Motor neuron (in vitro differentiated cells): ENCODE measurements at regions not wholly inside any gene's neighbourhood (a gene's known extent, or its start where the extent isn't known, plus 50 kb on each side); places are given as distances from the start of the nearest gene placed in this dataset.
A peak's percentile ranks its signal among the peaks of the same experiment; 100 is the strongest.

ENCODE experiments used
- ATAC-seq, 8 experiments: fragments of 200-7000 bp; cut with Tn5 transposase; replicated peaks in 6 of 8; 2 replicates each; pipeline ENCODE4 v1.8.0; 2021; ENCODE audit warnings: mild to moderate bottlenecking in 8 of 8, moderate library complexity in 8 of 8
- H3K27ac ChIP-seq, 2 donors: fragments of 250-450 bp; sonication (Bioruptor Pico); 2 replicates each; pipeline ENCODE4 v1.9.0; 2021; ENCODE audit warnings: antibody characterized with exemption in 2 of 2, mild to moderate bottlenecking in 2 of 2, moderate library complexity in 1 of 2
- H3K4me1 ChIP-seq, 2 donors: fragments of 250-450 bp; sonication (Bioruptor Pico); replicated peaks in 1 of 2; 2 replicates each; pipeline ENCODE4 v1.6.1; 2021; ENCODE audit warnings: antibody characterized with exemption in 2 of 2, mild to moderate bottlenecking in 2 of 2, moderate library complexity in 1 of 2
- H3K4me3 ChIP-seq, 5 donors: fragments of 250-450 bp; sonication (Bioruptor Pico); 2 replicates each; pipeline ENCODE4 v1.9.0; 2021; ENCODE audit warnings: antibody characterized with exemption in 5 of 5, mild to moderate bottlenecking in 5 of 5, moderate library complexity in 4 of 5
- WGBS, 10 experiments: fragments of 450-650 bp; shearing (Covaris generic); methylation state at CpG; one replicate each; pipeline ENCODE4 v1.0.0; 2022; 5-methylcytosine and 5-hydroxymethylcytosine counted together
- in situ Hi-C, 9 experiments: fragments of 400-800 bp; cut with MboI; loops; one replicate each; pipeline ENCODE4 v1.15.0; 2021; ENCODE audit warnings: low sequenced_read_pairs in 9 of 9, low pct_unique_long_range_greater_than_20kb in 2 of 9; ENCODE audit not compliant: unreplicated experiment in 9 of 9

GRCh38 chr3:5727743-5728484 is 540.4 kb downstream of the EDEM1 start:
- Histone ChIP-seq H3K4me3 (no peak overlapping the region), H3K4me1 (no peaks in the 10 kb centered on the region), H3K27ac (no peak overlapping the region)
- WGBS, 10 experiments: 0 to 100% (median 78%) methylated on average over 2 to 8 of the region's 10 CpGs; no CpG with 5 or more reads in 1 of the 10 experiments
- in situ Hi-C loops: no loop called here
- ATAC-seq: no peak

DNA sequence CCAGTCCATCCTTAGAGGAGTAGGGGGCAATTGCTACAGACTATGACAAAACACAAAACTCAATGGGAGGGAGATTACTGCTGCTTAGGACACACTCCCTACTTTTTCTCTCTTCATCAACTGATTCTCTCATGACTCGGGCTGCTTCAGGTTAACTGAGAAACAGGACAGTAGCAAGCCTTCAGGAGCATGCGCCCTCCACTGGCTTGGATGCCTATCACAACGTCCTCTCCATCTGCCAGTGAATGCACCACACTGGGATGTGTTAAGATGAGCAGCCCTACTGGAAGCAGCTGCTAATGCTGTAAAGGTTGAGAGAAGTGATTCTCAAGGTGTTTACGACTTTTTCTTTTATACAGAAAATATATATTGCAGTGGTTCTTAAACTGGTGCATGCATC is 542.3 kb downstream of the EDEM1 start:
- 10 to 87% (median 59%) methylated on average over 1 to 4 of the region's 4 CpGs; no CpG with 5 or more reads in 4 of the 10 experiments for WGBS, 10 experiments
- ATAC-seq: no peak
- H3K4me1 ChIP-seq: no peaks in the 10 kb centered on the region
- H3K27ac ChIP-seq: no peak overlapping the region
- in situ Hi-C loops: no loop called here
- H3K4me3 ChIP-seq: no peak overlapping the region

GRCh38 chr3:5731100-5731499 is 543.6 kb downstream of the EDEM1 start:
- ATAC-seq: peak in 2 of 8 experiments; percentile 41 to 47
- no peak overlapping the region for H3K27ac ChIP-seq
- H3K4me1 ChIP-seq: no peaks in the 10 kb centered on the region
- H3K4me3 ChIP-seq: no peak overlapping the region
- WGBS, 10 experiments: 0 to 81% (median 0%) methylated on average over 1 to 2 of the region's 2 CpGs; no CpG with 5 or more reads in 2 of the 10 experiments
- in situ Hi-C loops: no loop called here

GRCh38 chr3:5732081-5732480 is 544.6 kb downstream of the EDEM1 start:
- WGBS, 10 experiments: 0 to 100% (median 61%) methylated on average over 1 to 2 of the region's 2 CpGs
- in situ Hi-C loops: no loop called here
- no peak overlapping the region for H3K4me3 ChIP-seq
- no peaks in the 10 kb centered on the region for H3K4me1 ChIP-seq
- H3K27ac ChIP-seq: no peak overlapping the region
- no peak for ATAC-seq

GRCh38 chr3:5733995-5734394 is 546.5 kb downstream of the EDEM1 start:
- WGBS, 10 experiments: 0 to 100% (median 66%) methylated on average over 1 to 4 of the region's 4 CpGs; no CpG with 5 or more reads in 2 of the 10 experiments
- Histone ChIP-seq H3K4me1 (no peaks in the 10 kb centered on the region), H3K4me3 (no peak overlapping the region), H3K27ac (no peak overlapping the region)
- ATAC-seq: no peak
- in situ Hi-C loops: no loop called here

GRCh38 chr3:5735896-5736295 is 548.4 kb downstream of the EDEM1 start:
- Histone ChIP-seq H3K27ac (no peak overlapping the region), H3K4me3 (no peak overlapping the region), H3K4me1 (no peaks in the 10 kb centered on the region)
- WGBS, 10 experiments: 0 to 100% (median 71%) methylated on average over 1 to 6 of the region's 6 CpGs
- no peak for ATAC-seq
- in situ Hi-C loops: no loop called here

GRCh38 chr3:5739299-5739935 is 551.9 kb downstream of the EDEM1 start:
- ATAC-seq: no peak
- no peak overlapping the region for H3K4me3 ChIP-seq

GRCh38 chr3:5739949-5740348 is 552.4 kb downstream of the EDEM1 start:
- 0 to 88% (median 31%) methylated on average over 1 to 2 of the region's 2 CpGs for WGBS, 10 experiments
- no peak for ATAC-seq
- no peak overlapping the region for H3K4me3 ChIP-seq
- H3K27ac ChIP-seq: no peak overlapping the region
- in situ Hi-C loops: no loop called here
- no peaks in the 10 kb centered on the region for H3K4me1 ChIP-seq

More at GRCh38 chr3:5739299-5739935, 551.9 kb downstream of the EDEM1 start:
- Histone ChIP-seq H3K27ac (no peak overlapping the region), H3K4me1 (no peaks in the 10 kb centered on the region)
- WGBS, 10 experiments: 0 to 100% (median 93%) methylated on average over 1 to 2 of the region's 3 CpGs; no CpG with 5 or more reads in 7 of the 10 experiments
- in situ Hi-C loops: no loop called here

DNA sequence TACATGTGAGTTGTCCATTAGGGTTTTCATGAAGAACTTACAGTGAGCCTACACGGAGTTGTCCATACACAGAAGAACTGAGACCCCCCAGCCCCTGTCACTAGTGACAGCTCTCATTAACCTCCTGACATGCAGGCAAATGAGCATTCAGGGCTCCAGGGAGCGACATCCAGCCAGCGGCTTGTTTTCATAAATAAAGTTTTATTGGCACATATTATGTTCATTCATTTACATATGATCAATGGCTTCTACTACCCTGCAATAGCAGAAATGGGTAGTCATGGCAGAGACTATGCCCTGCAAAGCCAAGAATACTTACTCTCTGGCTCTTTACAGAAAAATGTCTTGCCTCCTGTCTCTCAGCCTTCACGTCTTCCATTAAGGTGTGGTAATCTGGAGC is 553.5 kb downstream of the EDEM1 start:
- 29 to 100% (median 87%) methylated on average over 1 to 4 of the region's 4 CpGs; no CpG with 5 or more reads in 3 of the 10 experiments for WGBS, 10 experiments
- ATAC-seq: no peak
- Histone ChIP-seq H3K4me3 (no peak overlapping the region), H3K27ac (no peak overlapping the region), H3K4me1 (no peaks in the 10 kb centered on the region)
- in situ Hi-C loops: no loop called here

- no peak overlapping the region for H3K27ac ChIP-seq
- H3K4me1 ChIP-seq: no peaks in the 10 kb centered on the region
- H3K4me3 ChIP-seq: no peak overlapping the region
- 9 to 100% (median 71%) methylated on average over 1 to 3 of the region's 3 CpGs; no CpG with 5 or more reads in 2 of the 10 experiments for WGBS, 10 experiments
- in situ Hi-C loops: no loop called here
- no peak for ATAC-seq
These were observed 562.6 kb downstream of the EDEM1 start for GRCh38 chr3:5750091-5750490.

DNA sequence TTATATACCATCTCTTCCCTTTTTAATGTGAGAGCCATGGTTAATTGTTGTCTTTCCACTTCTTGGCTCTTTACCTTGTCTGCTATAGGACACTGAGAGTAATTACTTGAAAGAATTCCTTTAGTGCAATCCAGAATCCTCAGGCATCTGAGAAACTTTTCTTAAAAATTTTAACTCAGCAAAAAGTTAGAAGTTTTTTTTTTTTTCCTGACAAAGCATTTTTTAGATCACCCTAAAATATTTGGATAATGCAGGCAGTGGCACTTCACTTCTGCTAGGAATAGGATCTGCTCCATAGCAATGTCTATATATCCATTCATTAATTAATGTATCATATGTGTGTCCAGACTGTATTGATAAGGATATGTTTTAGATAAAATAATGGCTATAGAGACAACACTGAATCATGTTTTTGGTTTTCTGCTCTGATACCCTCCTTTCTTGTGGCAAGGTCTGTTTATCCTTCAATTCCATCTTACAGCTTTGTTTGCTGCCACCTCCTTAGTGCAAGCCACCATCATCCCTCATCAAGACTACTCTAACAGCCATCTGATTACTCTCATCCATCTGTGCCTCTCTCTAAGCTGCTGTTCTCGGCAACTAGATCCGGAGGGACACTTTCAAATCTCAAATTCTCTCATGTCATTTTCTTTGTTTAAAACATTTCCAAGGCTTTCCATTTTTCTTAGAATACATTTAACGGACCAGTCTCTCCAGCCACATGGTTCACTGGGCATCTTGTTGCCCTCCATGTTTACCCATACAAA is 563.5 kb downstream of the EDEM1 start:
- Histone ChIP-seq H3K4me3 (no peak overlapping the region), H3K27ac (no peak overlapping the region), H3K4me1 (no peaks in the 10 kb centered on the region)
- 41 to 100% (median 78%) methylated on average over 2 to 3 of the region's 3 CpGs; no CpG with 5 or more reads in 2 of the 10 experiments for WGBS, 10 experiments
- in situ Hi-C loops: no loop called here
- no peak for ATAC-seq

- Histone ChIP-seq H3K27ac (no peak overlapping the region), H3K4me3 (no peak overlapping the region), H3K4me1 (no peaks in the 10 kb centered on the region)
- no peak for ATAC-seq
- in situ Hi-C loops: no loop called here
- WGBS, 10 experiments: 4 to 93% (median 59%) methylated on average over 1 to 2 of the region's 2 CpGs; no CpG with 5 or more reads in 2 of the 10 experiments
These were observed 567.1 kb downstream of the EDEM1 start for GRCh38 chr3:5754602-5755001.

- in situ Hi-C loops: no loop called here
- ATAC-seq: no peak
- 0 to 66% (median 6%) methylated on average over 1 to 4 of the region's 4 CpGs; no CpG with 5 or more reads in 2 of the 10 experiments for WGBS, 10 experiments
- H3K27ac ChIP-seq: no peak overlapping the region
- no peak overlapping the region for H3K4me3 ChIP-seq
- H3K4me1 ChIP-seq: no peaks in the 10 kb centered on the region
These were observed 568.9 kb downstream of the EDEM1 start for GRCh38 chr3:5756443-5756842.
